ENCODE measurements at regions not wholly inside any gene's neighbourhood (a gene's known extent, or its start where the extent isn't known, plus 50 kb on each side); places are given as distances from the start of the nearest gene placed in this dataset.

- Histone ChIP-seq H3K27me3 (no peaks in the 10 kb centered on the region), H3K27ac (no peak overlapping the region), H3K36me3 (no peaks in the 10 kb centered on the region), H3K9me3 (peaks cover 0 to 24% of the 10 kb centered on the region in 2 donors), H3K4me3 (no peak overlapping the region), H3K4me1 (no peaks in the 10 kb centered on the region)
- DNase-seq (ENCODE audit: low spot score) = no peak
- TF ChIP-seq, protein P1, sequence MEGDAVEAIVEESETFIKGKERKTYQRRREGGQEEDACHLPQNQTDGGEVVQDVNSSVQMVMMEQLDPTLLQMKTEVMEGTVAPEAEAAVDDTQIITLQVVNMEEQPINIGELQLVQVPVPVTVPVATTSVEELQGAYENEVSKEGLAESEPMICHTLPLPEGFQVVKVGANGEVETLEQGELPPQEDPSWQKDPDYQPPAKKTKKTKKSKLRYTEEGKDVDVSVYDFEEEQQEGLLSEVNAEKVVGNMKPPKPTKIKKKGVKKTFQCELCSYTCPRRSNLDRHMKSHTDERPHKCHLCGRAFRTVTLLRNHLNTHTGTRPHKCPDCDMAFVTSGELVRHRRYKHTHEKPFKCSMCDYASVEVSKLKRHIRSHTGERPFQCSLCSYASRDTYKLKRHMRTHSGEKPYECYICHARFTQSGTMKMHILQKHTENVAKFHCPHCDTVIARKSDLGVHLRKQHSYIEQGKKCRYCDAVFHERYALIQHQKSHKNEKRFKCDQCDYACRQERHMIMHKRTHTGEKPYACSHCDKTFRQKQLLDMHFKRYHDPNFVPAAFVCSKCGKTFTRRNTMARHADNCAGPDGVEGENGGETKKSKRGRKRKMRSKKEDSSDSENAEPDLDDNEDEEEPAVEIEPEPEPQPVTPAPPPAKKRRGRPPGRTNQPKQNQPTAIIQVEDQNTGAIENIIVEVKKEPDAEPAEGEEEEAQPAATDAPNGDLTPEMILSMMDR (IDR thresholded peaks at IDR 0.05) = no peak
Measured at GRCh38 chr6:67459556-67459955, 1175.5 kb upstream of the ADGRB3 start.

GRCh38 chr6:67458265-67458664 lies 1176.8 kb upstream of the ADGRB3 start:
- Histone ChIP-seq H3K36me3 (no peaks in the 10 kb centered on the region), H3K9me3 (peaks cover 0 to 24% of the 10 kb centered on the region in 2 donors), H3K4me1 (no peaks in the 10 kb centered on the region), H3K27me3 (no peaks in the 10 kb centered on the region), H3K4me3 (no peak overlapping the region), H3K27ac (no peak overlapping the region)
- no peak for DNase-seq (ENCODE audit: low spot score)
- TF ChIP-seq, protein P1 (IDR thresholded peaks at IDR 0.05) = no peak

- Histone ChIP-seq H3K4me3 (no peak overlapping the region), H3K27ac (no peak overlapping the region), H3K36me3 (no peaks in the 10 kb centered on the region), H3K27me3 (no peaks in the 10 kb centered on the region), H3K4me1 (no peaks in the 10 kb centered on the region), H3K9me3 (no peaks in the 10 kb centered on the region)
- TF ChIP-seq, protein P1 (IDR thresholded peaks at IDR 0.05) = no peak
- DNase-seq (ENCODE audit: low spot score) = no peak
Measured at GRCh38 chr6:67451874-67452273, 1183.2 kb upstream of the ADGRB3 start.

GRCh38 chr6:67450641-67451040 lies 1184.4 kb upstream of the ADGRB3 start:
- Histone ChIP-seq H3K36me3 (no peaks in the 10 kb centered on the region), H3K4me3 (no peak overlapping the region), H3K4me1 (no peaks in the 10 kb centered on the region), H3K27me3 (no peaks in the 10 kb centered on the region), H3K27ac (no peak overlapping the region), H3K9me3 (no peaks in the 10 kb centered on the region)
- TF ChIP-seq, protein P1 (IDR thresholded peaks at IDR 0.05) = no peak
- no peak for DNase-seq (ENCODE audit: low spot score)

DNA sequence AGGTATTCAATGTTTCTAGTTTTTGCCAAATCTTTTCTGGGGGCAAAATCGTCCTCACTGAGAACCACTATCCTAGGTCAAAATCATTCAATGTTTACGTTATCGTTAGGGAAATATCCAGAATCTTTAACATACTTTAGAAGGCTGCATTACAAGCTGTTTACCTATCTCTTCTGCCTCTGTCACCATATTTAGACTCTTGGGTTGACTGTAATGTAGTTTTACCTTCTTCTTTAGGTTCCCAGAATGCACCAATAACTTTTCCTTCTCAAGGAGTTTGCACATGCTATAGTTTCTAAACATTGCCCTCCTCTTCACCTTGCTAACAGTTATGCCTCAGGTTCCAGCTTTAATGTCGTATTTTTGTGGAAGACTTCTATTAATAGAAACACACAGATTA lies 1185.5 kb upstream of the ADGRB3 start:
- no peaks in the 10 kb centered on the region for H3K4me1 ChIP-seq
- no peaks in the 10 kb centered on the region for H3K36me3 ChIP-seq
- TF ChIP-seq, protein P1 (IDR thresholded peaks at IDR 0.05) = no peak
- DNase-seq (ENCODE audit: low spot score) = no peak
- no peak overlapping the region for H3K27ac ChIP-seq
- no peak overlapping the region for H3K4me3 ChIP-seq
- no peaks in the 10 kb centered on the region for H3K9me3 ChIP-seq
- no peaks in the 10 kb centered on the region for H3K27me3 ChIP-seq

DNA sequence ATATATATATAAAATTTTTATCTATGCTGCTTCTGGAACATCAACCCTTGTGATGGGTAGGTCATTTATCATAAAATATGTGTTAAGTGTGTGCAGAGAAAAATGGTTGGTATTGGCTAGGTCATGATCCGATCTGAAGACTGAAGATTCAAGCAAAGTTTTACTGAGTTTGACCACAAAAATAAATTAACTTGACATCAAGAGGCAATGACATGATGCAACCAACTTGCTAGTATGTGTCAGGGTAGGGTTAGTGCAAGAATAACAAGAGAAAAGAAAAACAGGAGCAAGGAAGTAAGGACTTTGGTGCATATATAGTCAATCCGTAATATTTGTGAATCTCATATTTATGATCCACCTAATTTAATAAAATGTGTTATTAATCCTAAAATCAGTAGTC lies 1202.0 kb upstream of the ADGRB3 start:
- Histone ChIP-seq H3K4me1 (no peaks in the 10 kb centered on the region), H3K27me3 (no peaks in the 10 kb centered on the region), H3K4me3 (no peak overlapping the region), H3K36me3 (no peaks in the 10 kb centered on the region), H3K9me3 (no peaks in the 10 kb centered on the region), H3K27ac (no peak overlapping the region)
- no peak for DNase-seq (ENCODE audit: low spot score)
- TF ChIP-seq, protein P1 (IDR thresholded peaks at IDR 0.05) = no peak

Measured in right atrium auricular region (tissue), 2 donors.